ENCODE measurements at regions not wholly inside any gene's neighbourhood (a gene's known extent, or its start where the extent isn't known, plus 50 kb on each side); places are given as distances from the start of the nearest gene placed in this dataset.
"Not testable (repeated sequence)": the region's sequence is repeated elsewhere in the genome, so short reads cannot be mapped to it uniquely, and the experiment has no call there.

- DNase-seq: not testable (repeated sequence)
Measured at GRCh38 chr10:62500116-62500515, 125.9 kb downstream of the ZNF365 start.

DNA sequence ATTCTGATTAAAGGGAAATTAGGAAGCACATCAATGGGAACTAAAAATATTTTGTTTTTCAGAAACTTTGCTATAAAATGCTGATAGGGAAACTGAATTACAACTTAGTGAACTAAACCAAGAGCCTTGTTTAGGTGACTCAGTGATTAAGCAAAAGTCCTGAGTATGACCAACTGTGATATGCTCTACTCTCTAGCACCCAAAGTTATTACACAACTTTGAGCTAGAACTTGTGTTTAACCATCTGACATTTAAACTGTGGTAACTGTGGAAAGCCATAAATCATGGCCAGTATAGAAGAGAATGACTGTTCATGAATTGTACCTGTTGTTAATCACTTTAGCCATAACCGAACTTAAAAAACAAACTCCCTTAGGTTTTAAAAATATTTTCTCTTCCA lies 127.4 kb downstream of the ZNF365 start:
- DNase-seq: no peak

GRCh38 chr10:62502995-62503613 lies 128.9 kb downstream of the ZNF365 start:
- no peak for DNase-seq

DNA sequence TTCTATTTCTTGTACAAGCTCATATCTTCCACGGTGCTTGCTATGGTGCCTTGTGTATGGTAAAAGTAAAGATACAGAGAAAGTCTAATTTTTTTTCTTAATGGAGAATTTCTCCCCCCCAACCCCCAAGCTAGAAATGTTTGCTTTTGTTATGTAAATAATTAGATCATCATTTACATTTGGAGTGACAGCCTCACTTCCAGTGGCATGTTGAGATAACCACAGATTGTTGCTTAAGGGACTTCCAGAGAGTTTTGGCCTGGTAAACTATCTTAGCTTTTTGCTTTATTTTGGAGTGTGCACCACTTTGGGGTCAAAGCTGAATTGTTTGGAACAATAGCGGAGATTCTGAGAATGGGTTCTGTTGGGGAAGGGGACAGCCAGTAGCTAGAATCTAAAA lies 129.7 kb downstream of the ZNF365 start:
- no peak for DNase-seq

GRCh38 chr10:62506371-62506770 lies 132.2 kb downstream of the ZNF365 start:
- DNase-seq: no peak

DNA sequence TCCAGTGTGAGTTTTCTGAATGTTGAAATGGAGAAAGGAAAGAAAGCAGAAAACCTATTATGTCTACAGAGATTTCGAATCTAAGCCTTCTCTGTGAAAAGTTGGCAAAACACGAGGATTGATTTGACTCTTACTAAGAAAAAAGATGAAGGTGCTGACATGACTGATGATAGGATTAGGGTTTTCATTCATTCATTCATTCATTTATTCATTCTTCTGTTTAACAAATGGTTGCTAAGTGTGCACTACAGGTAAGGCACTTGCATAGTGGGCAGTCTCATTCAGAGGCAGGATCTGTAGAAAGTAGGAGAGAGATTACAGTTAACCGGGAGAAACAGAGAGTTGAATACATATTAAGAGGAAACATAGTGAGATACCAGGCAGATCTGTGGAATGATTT lies 137.1 kb downstream of the ZNF365 start:
- no peak for DNase-seq

GRCh38 chr10:62511656-62512055 lies 137.5 kb downstream of the ZNF365 start:
- DNase-seq: no peak

- DNase-seq: no peak
Measured at GRCh38 chr10:62512732-62513475, 138.7 kb downstream of the ZNF365 start.

GRCh38 chr10:62514079-62514693 lies 140.0 kb downstream of the ZNF365 start:
- DNase-seq: no peak

GRCh38 chr10:62517252-62517651 lies 143.1 kb downstream of the ZNF365 start:
- DNase-seq: no peak

DNA sequence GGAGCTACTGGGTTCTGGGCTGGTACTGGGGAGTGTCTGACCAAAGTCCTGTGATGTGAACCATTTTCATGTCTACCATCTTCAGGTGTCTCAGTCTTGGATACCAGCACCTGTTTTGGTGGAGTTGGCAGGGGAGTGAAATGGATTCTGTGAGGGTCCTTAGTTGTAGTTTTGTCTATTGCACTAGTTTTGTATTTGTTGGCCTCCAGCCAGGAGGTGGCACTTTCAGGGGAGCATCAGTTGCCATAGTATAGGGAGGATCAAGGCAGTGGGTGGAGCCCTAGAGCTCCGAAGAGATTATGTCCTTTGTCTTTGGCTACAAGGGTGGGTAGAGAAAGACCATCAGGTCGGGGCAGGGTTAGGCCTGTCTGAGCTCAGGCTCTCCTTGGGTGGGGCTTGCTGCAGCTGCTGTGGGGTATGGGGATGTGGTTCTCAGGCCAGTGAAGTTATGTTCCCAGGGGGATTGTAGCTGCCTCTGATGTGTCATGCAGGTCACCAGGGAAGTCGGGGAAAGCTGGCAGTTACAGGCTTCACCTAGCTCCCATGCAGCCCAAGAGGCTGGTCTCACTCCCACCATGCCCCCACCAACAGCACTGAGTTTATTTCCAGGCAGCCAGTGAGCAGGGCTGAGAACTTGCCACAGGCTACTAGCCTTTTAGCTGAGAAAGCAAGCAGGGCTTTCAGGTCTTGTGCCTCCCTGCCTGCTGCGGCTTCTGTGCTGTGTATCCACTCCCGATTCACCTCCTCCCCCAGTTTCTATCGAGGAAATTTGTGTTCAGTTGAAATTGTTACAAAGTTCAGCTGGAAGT lies 153.1 kb downstream of the ZNF365 start:
- no peak for DNase-seq

- DNase-seq: no peak
Measured at GRCh38 chr10:62528441-62528840, 154.3 kb downstream of the ZNF365 start.

DNA sequence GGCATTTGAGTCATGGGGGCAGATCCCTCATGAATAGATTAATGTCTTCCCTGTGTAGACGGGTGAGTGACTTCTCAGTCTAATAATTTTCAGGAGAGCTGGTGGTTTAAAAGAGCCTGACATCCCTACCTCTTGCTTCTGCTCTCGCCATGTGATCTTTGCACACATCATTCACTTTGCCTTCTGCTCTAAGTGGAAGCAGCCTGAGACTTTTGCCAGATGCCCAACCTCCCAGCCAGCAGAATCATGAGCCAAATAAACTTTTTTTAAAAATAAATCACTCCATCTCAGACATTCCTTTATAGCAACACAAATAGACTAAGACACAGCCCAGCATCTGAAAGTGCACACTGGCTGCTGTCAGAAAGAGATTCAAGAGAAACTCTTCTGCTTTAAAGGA lies 155.2 kb downstream of the ZNF365 start:
- DNase-seq: no peak

- DNase-seq: no peak
Measured at GRCh38 chr10:62534031-62534430, 159.9 kb downstream of the ZNF365 start.

DNA sequence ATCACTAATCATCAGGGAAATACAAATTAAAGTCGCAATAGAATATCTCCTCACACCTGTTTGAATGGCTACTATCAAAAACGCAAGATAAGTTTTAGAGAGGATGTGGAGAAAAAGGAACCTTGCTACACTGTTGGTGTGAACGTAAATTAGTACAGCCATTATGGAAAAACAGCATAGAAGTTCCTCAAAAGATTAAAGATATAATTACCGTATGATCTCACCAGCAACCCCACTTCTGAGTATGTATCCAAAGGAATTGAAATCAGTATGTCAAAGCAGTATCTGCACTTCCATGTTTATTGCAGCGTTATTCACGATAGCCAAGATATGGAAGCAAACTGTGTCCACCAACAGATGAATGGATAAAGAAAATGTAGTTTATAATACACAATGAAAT lies 164.4 kb downstream of the ZNF365 start:
- no peak for DNase-seq

DNA sequence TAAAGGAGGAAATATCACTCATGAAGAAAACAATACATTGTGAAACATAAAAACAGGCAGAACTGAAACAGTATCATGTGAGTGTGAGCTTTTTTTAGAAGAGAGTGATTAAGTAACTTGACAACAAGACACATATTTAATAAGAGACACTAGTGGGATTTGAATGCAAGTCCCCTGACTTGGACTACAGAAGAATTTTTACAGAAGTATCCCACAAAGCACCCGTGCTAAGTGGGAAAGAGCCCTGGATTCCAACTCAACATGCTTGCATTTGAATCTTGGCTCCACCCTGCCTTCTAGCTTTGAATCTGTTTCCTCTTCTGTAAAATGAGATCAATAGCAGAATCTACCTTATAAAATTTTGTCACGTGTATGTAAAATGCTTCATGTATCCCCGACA lies 166.2 kb downstream of the ZNF365 start:
- no peak for DNase-seq

- no peak for DNase-seq
Measured at GRCh38 chr10:62541811-62542210, 167.6 kb downstream of the ZNF365 start.

DNA sequence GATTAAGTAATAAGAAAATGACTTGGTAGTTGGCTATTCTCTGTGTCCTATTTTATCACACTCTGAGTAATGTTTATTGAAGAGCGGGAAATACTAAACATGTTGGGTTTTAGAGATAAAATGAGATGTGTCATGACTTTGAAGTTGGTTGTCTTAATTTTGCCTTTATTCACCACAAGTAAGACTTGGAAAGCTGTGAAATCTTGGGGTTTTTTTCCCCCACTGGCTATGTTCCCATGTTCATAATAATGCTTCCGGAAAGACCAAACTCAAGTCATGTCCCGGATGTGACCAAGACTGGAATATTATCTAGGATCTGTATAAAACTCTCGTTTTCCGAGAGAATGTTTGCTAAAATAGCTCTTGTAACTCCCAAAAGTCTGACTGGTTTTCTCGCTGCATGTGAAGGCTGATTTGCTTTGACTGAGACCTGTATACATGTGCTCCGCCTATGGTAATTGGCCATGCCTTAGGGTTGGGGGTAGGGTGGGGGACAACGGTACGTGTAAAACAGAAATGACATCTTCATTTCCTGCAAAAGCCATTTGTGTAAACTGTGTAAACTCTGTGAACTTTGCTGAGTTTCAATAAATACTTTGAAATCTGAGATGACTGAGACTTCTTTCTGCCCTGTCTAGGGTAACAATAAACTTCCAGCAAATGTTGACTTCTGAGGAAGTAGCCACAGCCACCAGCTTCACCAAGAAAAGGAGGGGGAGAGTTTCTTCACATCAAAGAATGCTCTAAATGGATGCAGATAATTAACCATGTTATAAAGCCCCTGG lies 169.6 kb downstream of the ZNF365 start:
- DNase-seq: no peak

GRCh38 chr10:62545160-62546066 lies 171.2 kb downstream of the ZNF365 start:
- no peak for DNase-seq

DNA sequence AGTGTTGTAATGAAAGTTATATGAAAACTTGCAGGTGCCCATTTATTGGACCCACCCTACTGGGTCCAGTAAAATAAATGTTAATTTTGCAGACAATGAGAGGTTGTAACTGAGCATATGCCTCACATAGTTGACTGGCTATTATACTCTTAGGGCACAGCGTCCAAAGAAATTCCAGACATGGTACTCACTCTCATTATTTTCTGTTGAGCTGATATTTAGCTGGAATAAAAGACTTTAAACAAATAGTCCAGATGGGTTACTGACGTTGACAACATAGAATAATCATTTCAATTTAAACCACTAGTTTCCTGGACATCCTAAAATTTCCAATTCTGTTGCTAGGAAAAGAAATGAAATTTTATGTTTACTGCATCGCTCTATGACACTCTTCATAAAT lies 174.5 kb downstream of the ZNF365 start:
- no peak for DNase-seq

- DNase-seq: no peak
Measured at GRCh38 chr10:62550173-62550572, 176.0 kb downstream of the ZNF365 start.

Measured in activated CD4-positive, alpha-beta T cell treated with anti-CD3 and anti-CD28 coated beads for 4 hours (primary cell).